H1 (cell line): ENCODE measurements at regions not wholly inside any gene's neighbourhood (a gene's known extent, or its start where the extent isn't known, plus 50 kb on each side); places are given as distances from the start of the nearest gene placed in this dataset.
A peak's percentile ranks its signal among the peaks of the same experiment; 100 is the strongest.

Source experiments
- CTCF ChIA-PET: fragments of 300-600 bp; sonication (Branson Sonifier 250); formaldehyde crosslinking; loops from one replicate; lab custom pipeline; 2021; ENCODE audit not compliant: partially characterized antibody; lab: Charles Lee
- POLR2A ChIA-PET: fragments of 300-600 bp; sonication (Branson Sonifier 250); formaldehyde crosslinking; loops from one replicate; lab custom pipeline; 2021; ENCODE audit warnings: inconsistent platforms; ENCODE audit not compliant: partially characterized antibody; lab: Charles Lee
- DNase-seq, 2 experiments: peaks; one replicate each; pipeline versions ENCODE4 v3.0.0 to v3.0.0-alpha.2; 2010 to 2022; ENCODE audit warnings: low spot score in 2 of 2, low read depth in 1 of 2, mixed read lengths in 1 of 2
- FAIRE-seq: peaks from 2 replicates; lab custom pipeline; 2011; peaks lifted over from hg19 to GRCh38; lab: Jason Lieb, UNC
- H2AFZ ChIP-seq: 2 replicates; pipeline ENCODE4 v1.8.1; 2012; ENCODE audit warnings: low read length, inconsistent platforms
- H2AK5ac ChIP-seq: 2 replicates; pipeline ENCODE4 v1.6.1; 2013; ENCODE audit warnings: low read depth, low read length
- H2BK120ac ChIP-seq: replicated peaks from 2 replicates; pipeline ENCODE3; 2013; ENCODE audit warnings: low read depth, low read length, inconsistent platforms
- H2BK12ac ChIP-seq: 2 replicates; pipeline ENCODE4 v1.6.1; 2013; ENCODE audit warnings: low read depth, low read length
- H2BK15ac ChIP-seq: 2 replicates; pipeline ENCODE4 v1.6.1; 2013; ENCODE audit warnings: low read length
- H2BK20ac ChIP-seq: 2 replicates; pipeline ENCODE4 v1.6.1; 2013; ENCODE audit warnings: low read length
- H2BK5ac ChIP-seq: 2 replicates; pipeline ENCODE4 v1.6.1; 2013; ENCODE audit warnings: low read depth, low read length
- H3K14ac ChIP-seq: 2 replicates; pipeline ENCODE4 v1.6.1; 2013; ENCODE audit warnings: inconsistent platforms; ENCODE audit not compliant: insufficient read length
- H3K18ac ChIP-seq: 2 replicates; pipeline ENCODE4 v1.6.1; 2013; ENCODE audit warnings: low read length; ENCODE audit errors: extremely low read depth
- H3K23ac ChIP-seq: 2 replicates; pipeline ENCODE4 v1.6.1; 2013; ENCODE audit warnings: inconsistent platforms; ENCODE audit not compliant: insufficient read length
- H3K23me2 ChIP-seq: 2 replicates; pipeline ENCODE4 v1.6.1; 2013; ENCODE audit warnings: low read depth, low read length
- H3K27ac ChIP-seq: 2 replicates; pipeline ENCODE4 v1.6.1; 2011; ENCODE audit warnings: low read depth, low read length, inconsistent platforms
- H3K27me3 ChIP-seq, 4 experiments: replicated peaks in 1 of 4; 1 replicate in 1 of 4; 2 replicates in 3 of 4; pipeline versions ENCODE4 v1.6.1 to v1.8.1; 2011 to 2013; ENCODE audit warnings: low read length in 3 of 4, mild to moderate bottlenecking in 3 of 4, inconsistent platforms in 2 of 4, mixed read lengths in 2 of 4, moderate library complexity in 1 of 4; ENCODE audit not compliant: control insufficient read depth in 3 of 4, insufficient read depth in 3 of 4; ENCODE audit errors: extremely low read depth in 1 of 4
- H3K36me3 ChIP-seq, 4 experiments: 2 replicates each; pipeline versions ENCODE4 v1.6.1 to v1.8.1; 2011 to 2013; ENCODE audit warnings: mild to moderate bottlenecking in 4 of 4, low read length in 3 of 4, moderate library complexity in 2 of 4, control low read depth in 1 of 4, inconsistent platforms in 1 of 4; ENCODE audit not compliant: insufficient read depth in 4 of 4, control insufficient read depth in 2 of 4
- H3K4ac ChIP-seq: replicated peaks from 2 replicates; pipeline ENCODE3; 2013; ENCODE audit warnings: low read length, low read depth, mixed read lengths, inconsistent platforms; ENCODE audit not compliant: insufficient read length
- H3K4me1 ChIP-seq, 4 experiments: replicated peaks in 1 of 4; 1 replicate in 1 of 4; 2 replicates in 3 of 4; pipeline versions ENCODE4 v1.6.1 to v1.8.1; 2011 to 2013; ENCODE audit warnings: low read length in 3 of 4, inconsistent platforms in 2 of 4, mixed read lengths in 1 of 4; ENCODE audit not compliant: insufficient read depth in 4 of 4, control insufficient read depth in 3 of 4
- H3K4me2 ChIP-seq, 2 experiments: 2 replicates each; pipeline versions ENCODE4 v1.6.1 to v1.8.1; 2011 to 2013; ENCODE audit warnings: low read depth in 2 of 2, low read length in 2 of 2, control low read depth in 1 of 2, inconsistent platforms in 1 of 2, mild to moderate bottlenecking in 1 of 2; ENCODE audit not compliant: insufficient read depth in 1 of 2
- H3K4me3 ChIP-seq, 4 experiments: fragments of 200-600, 300-600 bp in 1 of 4; sonication (generic), shearing (Covaris generic), sonication (Bioruptor Twin) in 1 of 4; 2 replicates each; pipeline versions ENCODE4 v1.5.1 to v1.8.1; 2011 to 2016; ENCODE audit warnings: low read length in 4 of 4, low read depth in 3 of 4, control low read depth in 2 of 4, inconsistent platforms in 2 of 4, mild to moderate bottlenecking in 2 of 4, mixed read lengths in 1 of 4, moderate library complexity in 1 of 4; ENCODE audit not compliant: insufficient read depth in 2 of 4; ENCODE audit errors: extremely low read depth in 1 of 4
- H3K56ac ChIP-seq: replicated peaks from 2 replicates; pipeline ENCODE3; 2013; ENCODE audit warnings: low read depth, mild to moderate bottlenecking, mixed read lengths, low read length, inconsistent platforms; ENCODE audit not compliant: insufficient read length
- H3K79me1 ChIP-seq: 2 replicates; pipeline ENCODE4 v1.6.1; 2013; ENCODE audit warnings: low read depth, low read length, control low read depth
- H3K79me2 ChIP-seq, 2 experiments: 2 replicates each; pipeline versions ENCODE4 v1.6.1 to v1.8.1; 2012 to 2013; ENCODE audit warnings: low read length in 2 of 2, mild to moderate bottlenecking in 2 of 2, inconsistent platforms in 1 of 2; ENCODE audit not compliant: insufficient read depth in 2 of 2, control insufficient read depth in 1 of 2
- H3K9ac ChIP-seq, 4 experiments: replicated peaks in 1 of 4; 1 replicate in 1 of 4; 2 replicates in 3 of 4; pipeline versions ENCODE4 v1.6.1 to v1.8.1; 2011 to 2013; ENCODE audit warnings: low read depth in 3 of 4, low read length in 3 of 4, control low read depth in 2 of 4, mild to moderate bottlenecking in 2 of 4, moderate library complexity in 2 of 4, inconsistent platforms in 1 of 4; ENCODE audit errors: extremely low read depth in 1 of 4
- H3K9me3 ChIP-seq, 2 experiments: 2 replicates each; pipeline versions ENCODE4 v1.6.1 to v1.8.1; 2012 to 2013; ENCODE audit warnings: mild to moderate bottlenecking in 2 of 2, moderate library complexity in 2 of 2, control low read depth in 1 of 2, inconsistent platforms in 1 of 2, low read depth in 1 of 2, low read length in 1 of 2, mixed read lengths in 1 of 2; ENCODE audit not compliant: insufficient read depth in 2 of 2
- H4K20me1 ChIP-seq, 2 experiments: replicated peaks in 1 of 2; 2 replicates each; pipeline versions ENCODE3 to v1.8.1; 2011 to 2013; ENCODE audit warnings: inconsistent platforms in 2 of 2, low read length in 2 of 2, mild to moderate bottlenecking in 1 of 2; ENCODE audit not compliant: insufficient read depth in 2 of 2, control insufficient read depth in 1 of 2
- H4K5ac ChIP-seq: 2 replicates; pipeline ENCODE4 v1.6.1; 2013; ENCODE audit warnings: low read length, low read depth, mixed read lengths, inconsistent platforms; ENCODE audit not compliant: insufficient read length
- H4K8ac ChIP-seq: 2 replicates; pipeline ENCODE4 v1.8.0; 2013; ENCODE audit warnings: mild to moderate bottlenecking, moderate library complexity, low read length, inconsistent platforms; ENCODE audit not compliant: insufficient read depth; ENCODE audit errors: extremely low read depth
- H4K91ac ChIP-seq: replicated peaks from 2 replicates; pipeline ENCODE3; 2013; ENCODE audit warnings: low read length, mixed read lengths, inconsistent platforms; ENCODE audit not compliant: insufficient read length
- BACH1 ChIP-seq: IDR thresholded peaks from 2 replicates; pipeline ENCODE4 v1.6.1; 2012; ENCODE audit warnings: low read length, improper control_type of control experiment
- EZH2 ChIP-seq: fragments of 200-600 bp; sonication (generic); IDR thresholded peaks from 2 replicates; pipeline ENCODE4 v1.7.1; 2012; ENCODE audit warnings: low read depth, mild to moderate bottlenecking, moderate library complexity, low read length, inconsistent platforms; ENCODE audit not compliant: severe bottlenecking
- KDM5A ChIP-seq: fragments of 200-600 bp; IDR thresholded peaks from 2 replicates; pipeline ENCODE4 v1.7.1; 2012; ENCODE audit warnings: mild to moderate bottlenecking, low read length, inconsistent platforms, mixed read lengths
- MAX ChIP-seq: IDR thresholded peaks from 2 replicates; pipeline ENCODE4 v1.6.1; 2012; ENCODE audit warnings: inconsistent platforms
- RNF2 ChIP-seq: fragments of 200-900, 300-1000 bp; sonication (generic); IDR thresholded peaks from 2 replicates; pipeline ENCODE4 v1.7.1; 2016; ENCODE audit warnings: borderline replicate concordance, low read depth, mild to moderate bottlenecking, antibody characterized with exemption, low read length; ENCODE audit not compliant: poor library complexity, severe bottlenecking; ENCODE audit errors: missing control alignments
- SIX5 ChIP-seq: IDR thresholded peaks from 2 replicates; pipeline ENCODE4 v1.6.1; 2011; ENCODE audit warnings: mild to moderate bottlenecking, low read depth, low read length
- SP1 ChIP-seq: IDR thresholded peaks from 2 replicates; pipeline ENCODE4 v1.6.1; 2011; ENCODE audit warnings: low read depth, low read length
- SP2 ChIP-seq: IDR thresholded peaks from 2 replicates; pipeline ENCODE4 v1.6.1; 2012; ENCODE audit warnings: mild to moderate bottlenecking, low read length, inconsistent platforms
- WGBS, 2 experiments: shearing (Covaris generic) in 1 of 2; methylation state at CpG; one replicate each; pipeline versions ENCODE4 v1.1.6 to v1.1.7; 2013 to 2015; ENCODE audit warnings: low lambda C conversion rate in 2 of 2, mixed read lengths in 2 of 2, inconsistent platforms in 1 of 2, low coverage in 1 of 2, missing lambda C conversion rate in 1 of 2; ENCODE audit not compliant: insufficient replicate concordance in 2 of 2, insufficient coverage in 1 of 2, insufficient read length in 1 of 2; ENCODE audit errors: extremely low coverage in 1 of 2, missing lambda C conversion rate in 1 of 2; 5-methylcytosine and 5-hydroxymethylcytosine counted together

- WGBS, 2 experiments = 85% methylated on average over 20 of the region's 22 CpGs; no CpG with 5 or more reads in 1 of the 2 experiments
- no peaks in the 10 kb centered on the region; a peak in 2 of 7 replicates for H3K27me3 ChIP-seq
Observed at GRCh38 chr4:1463927-1464540, 57.8 kb upstream of the NKX1-1 start.

More at GRCh38 chr4:1463927-1464540, 57.8 kb upstream of the NKX1-1 start:
- peak overlapping the region; percentile 46; the same call in 1 of the 2 replicates for H4K8ac ChIP-seq
- no peak overlapping the region for H3K27ac ChIP-seq
- H3K9me3 ChIP-seq = peaks cover 0 to 8% of the 10 kb centered on the region in 2 experiments; a peak in 2 of 4 replicates
- H3K79me2 ChIP-seq = no peaks in the 10 kb centered on the region
- no peak overlapping the region for H3K18ac ChIP-seq
- DNase-seq = no peak
- H3K23ac ChIP-seq = no peak overlapping the region
- ChIA-PET CTCF (no interaction called here), POLR2A (no interaction called here)
- no peaks in the 10 kb centered on the region for H3K79me1 ChIP-seq
- FAIRE-seq = no peak
- H3K4me2 ChIP-seq = no peak overlapping the region
- H2BK20ac ChIP-seq = no peak overlapping the region
- no peak overlapping the region for H3K4ac ChIP-seq
- H4K20me1 ChIP-seq = peaks cover 0 to 7% of the 10 kb centered on the region in 2 experiments
- no peak overlapping the region for H3K14ac ChIP-seq
- H2BK12ac ChIP-seq = peak overlapping the region; percentile 17; the same call in 1 of the 2 replicates
- no peak overlapping the region for H3K56ac ChIP-seq
- no peak overlapping the region for H4K5ac ChIP-seq
- TF ChIP-seq BACH1 (no peak), KDM5A (no peak), SIX5 (no peak), SP1 (no peak), MAX (no peak), RNF2 (no peak), EZH2 (no peak), SP2 (no peak)
- no peak overlapping the region for H2BK15ac ChIP-seq
- no peak overlapping the region for H2AK5ac ChIP-seq
- H3K36me3 ChIP-seq = no peaks in the 10 kb centered on the region
- no peak overlapping the region for H4K91ac ChIP-seq
- peaks cover 0 to 16% (median 8%) of the 10 kb centered on the region in 4 experiments; a peak in 6 of 7 replicates for H3K4me1 ChIP-seq
- H3K9ac ChIP-seq = no peak overlapping the region
- peaks cover 12% of the 10 kb centered on the region; the same call in 1 of the 2 replicates for H3K23me2 ChIP-seq
- no peak overlapping the region for H3K4me3 ChIP-seq
- H2BK120ac ChIP-seq = no peak overlapping the region
- H2BK5ac ChIP-seq = no peak overlapping the region
- no peak overlapping the region for H2AFZ ChIP-seq
